Mesendoderm (in vitro differentiated cells): ENCODE measurements at regions not wholly inside any gene's neighbourhood (a gene's known extent, or its start where the extent isn't known, plus 50 kb on each side); places are given as distances from the start of the nearest gene placed in this dataset.

Experiments
- DNase-seq: peaks from one replicate; pipeline ENCODE4 v3.0.0; 2013
- H2AK5ac ChIP-seq: 2 replicates; pipeline ENCODE4 v1.6.1; 2013; ENCODE audit warnings: low read length, inconsistent platforms
- H2BK120ac ChIP-seq: 2 replicates; pipeline ENCODE4 v1.6.1; 2013; ENCODE audit warnings: low read depth, mild to moderate bottlenecking, low read length, moderate library complexity, mixed read lengths
- H2BK15ac ChIP-seq: replicated peaks from 2 replicates; pipeline ENCODE4 v1.6.1; 2013; ENCODE audit warnings: low read depth, mild to moderate bottlenecking, moderate library complexity
- H2BK5ac ChIP-seq: 2 replicates; pipeline ENCODE4 v1.6.1; 2013; ENCODE audit warnings: low read length, inconsistent platforms
- H3K18ac ChIP-seq: 2 replicates; pipeline ENCODE4 v1.6.1; 2013; ENCODE audit warnings: mild to moderate bottlenecking, low read length, mixed read lengths
- H3K23ac ChIP-seq: one replicate; pipeline ENCODE4 v1.6.1; 2013; ENCODE audit warnings: low read length
- H3K27ac ChIP-seq: 2 replicates; pipeline ENCODE4 v1.5.1; 2013; ENCODE audit warnings: low read depth, mild to moderate bottlenecking, inconsistent platforms, low read length, moderate library complexity
- H3K27me3 ChIP-seq: 2 replicates; pipeline ENCODE4 v1.6.1; 2013; ENCODE audit warnings: low read length, control low read depth, mild to moderate bottlenecking, inconsistent platforms; ENCODE audit not compliant: insufficient read depth, poor library complexity
- H3K36me3 ChIP-seq: 2 replicates; pipeline ENCODE4 v1.6.1; 2013; ENCODE audit warnings: low read length, inconsistent platforms; ENCODE audit not compliant: control insufficient read depth, insufficient read depth
- H3K4ac ChIP-seq: one replicate; pipeline ENCODE4 v1.6.1; 2013; ENCODE audit warnings: low read depth, mild to moderate bottlenecking, low read length, moderate library complexity
- H3K4me1 ChIP-seq: 2 replicates; pipeline ENCODE4 v1.6.1; 2013; ENCODE audit warnings: low read depth, low read length, inconsistent platforms; ENCODE audit not compliant: control insufficient read depth
- H3K4me2 ChIP-seq: 2 replicates; pipeline ENCODE4 v1.6.1; 2013; ENCODE audit warnings: low read length
- H3K4me3 ChIP-seq: 2 replicates; pipeline ENCODE4 v1.5.1; 2013; ENCODE audit warnings: mild to moderate bottlenecking, low read length
- H3K56ac ChIP-seq: one replicate; pipeline ENCODE4 v1.6.1; 2013; ENCODE audit warnings: low read length
- H3K79me1 ChIP-seq: 2 replicates; pipeline ENCODE4 v1.6.1; 2013; ENCODE audit warnings: low read length, inconsistent platforms
- H3K79me2 ChIP-seq: 2 replicates; pipeline ENCODE4 v1.6.1; 2013; ENCODE audit warnings: mild to moderate bottlenecking, low read length; ENCODE audit not compliant: control insufficient read depth, insufficient read depth
- H3K9ac ChIP-seq: 2 replicates; pipeline ENCODE4 v1.6.1; 2013; ENCODE audit warnings: low read length, inconsistent platforms
- H4K5ac ChIP-seq: one replicate; pipeline ENCODE4 v1.6.1; 2013; ENCODE audit warnings: low read length
- H4K8ac ChIP-seq: one replicate; pipeline ENCODE4 v1.6.1; 2013; ENCODE audit warnings: low read depth, mild to moderate bottlenecking, control low read depth, low read length, moderate library complexity
- WGBS: extraction: QIAGEN DNeasy Blood & Tissue Kit; methylation state at CpG from one replicate; pipeline ENCODE4 v1.1.7; 2013; ENCODE audit warnings: low lambda C conversion rate, missing lambda C conversion rate; ENCODE audit not compliant: insufficient coverage; ENCODE audit errors: extremely low coverage; 5-methylcytosine and 5-hydroxymethylcytosine counted together

GRCh38 chr3:106631373-106632108 is 745.7 kb upstream of the CCDC54 start:
- no peak overlapping the region for H2BK120ac ChIP-seq
- H3K27me3 ChIP-seq, result no peaks in the 10 kb centered on the region
- no peak overlapping the region for H3K4ac ChIP-seq
- no peak overlapping the region for H2BK5ac ChIP-seq
- H3K79me1 ChIP-seq, result no peaks in the 10 kb centered on the region
- no peak overlapping the region for H3K23ac ChIP-seq
- no peak overlapping the region for H4K8ac ChIP-seq
- H3K4me1 ChIP-seq, result no peaks in the 10 kb centered on the region
- no peak overlapping the region for H3K9ac ChIP-seq
- H2BK15ac ChIP-seq, result no peak overlapping the region
- no peak overlapping the region for H3K27ac ChIP-seq
- WGBS, result no CpG with 5 or more reads among the region's 11 CpGs
- no peak overlapping the region for H3K18ac ChIP-seq
- DNase-seq, result no peak
- H3K4me3 ChIP-seq, result no peak overlapping the region
- no peak overlapping the region for H2AK5ac ChIP-seq
- H3K36me3 ChIP-seq, result no peaks in the 10 kb centered on the region
- H3K79me2 ChIP-seq, result no peaks in the 10 kb centered on the region
- H4K5ac ChIP-seq, result no peak overlapping the region
- no peak overlapping the region for H3K56ac ChIP-seq
- H3K4me2 ChIP-seq, result no peak overlapping the region

DNA sequence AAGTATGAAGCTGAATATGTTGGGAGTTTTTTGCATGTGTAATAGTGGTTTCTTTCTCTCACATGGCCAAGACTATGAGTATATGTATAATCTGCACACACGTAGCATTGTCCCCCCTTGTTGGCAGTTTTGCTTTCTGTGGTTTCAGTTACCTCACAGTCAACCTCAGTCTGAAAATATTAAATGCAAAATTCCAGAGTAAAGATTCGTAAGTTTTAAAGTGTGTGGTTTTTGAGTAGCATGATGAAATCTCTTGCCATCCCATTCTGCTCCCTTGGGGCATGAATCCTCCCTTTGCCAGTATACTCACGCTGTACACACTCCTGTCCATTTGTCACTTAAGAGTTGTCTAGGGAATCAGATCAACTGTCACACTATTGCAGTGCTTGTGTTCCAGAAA is 742.0 kb upstream of the CCDC54 start:
- Histone ChIP-seq H3K27ac (no peak overlapping the region), H4K8ac (no peak overlapping the region), H2BK15ac (no peak overlapping the region), H3K4me1 (no peaks in the 10 kb centered on the region), H3K4me2 (no peak overlapping the region), H2AK5ac (no peak overlapping the region), H3K27me3 (no peaks in the 10 kb centered on the region), H3K9ac (no peak overlapping the region), H3K56ac (no peak overlapping the region), H3K79me2 (no peaks in the 10 kb centered on the region), H3K4me3 (no peak overlapping the region), H3K18ac (no peak overlapping the region), H2BK120ac (no peak overlapping the region), H2BK5ac (no peak overlapping the region), H3K23ac (no peak overlapping the region), H4K5ac (no peak overlapping the region), H3K4ac (no peak overlapping the region), H3K79me1 (no peaks in the 10 kb centered on the region), H3K36me3 (no peaks in the 10 kb centered on the region)
- DNase-seq, result no peak
- WGBS, result no CpG with 5 or more reads among the region's 3 CpGs

DNA sequence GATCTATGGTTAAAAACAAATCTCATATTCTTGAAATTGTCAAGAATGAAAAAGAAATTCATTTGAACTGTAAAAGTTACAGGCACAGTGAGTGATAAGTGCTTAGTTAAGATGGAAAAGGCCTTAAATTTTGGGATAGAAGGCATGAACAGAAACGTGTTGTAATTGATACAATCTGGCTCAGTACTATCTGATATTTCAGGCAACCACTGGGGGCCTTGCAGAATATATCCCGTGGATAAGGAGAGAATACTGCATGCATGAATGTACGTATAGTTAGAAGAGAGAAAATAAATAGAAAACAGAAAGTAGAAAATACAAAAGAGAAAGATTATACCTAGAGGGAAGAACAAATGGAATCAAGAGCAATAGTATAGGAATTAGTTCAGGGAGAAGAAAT is 741.4 kb upstream of the CCDC54 start:
- no peak overlapping the region for H2BK15ac ChIP-seq
- DNase-seq, result no peak
- H3K4me3 ChIP-seq, result no peak overlapping the region
- H3K36me3 ChIP-seq, result no peaks in the 10 kb centered on the region
- no peak overlapping the region for H3K4me2 ChIP-seq
- WGBS, result no CpG with 5 or more reads among the region's 3 CpGs
- H3K56ac ChIP-seq, result no peak overlapping the region
- H3K4me1 ChIP-seq, result no peaks in the 10 kb centered on the region
- no peak overlapping the region for H2BK120ac ChIP-seq
- no peak overlapping the region for H4K8ac ChIP-seq
- H3K27me3 ChIP-seq, result no peaks in the 10 kb centered on the region
- no peak overlapping the region for H4K5ac ChIP-seq
- no peaks in the 10 kb centered on the region for H3K79me2 ChIP-seq
- no peak overlapping the region for H2BK5ac ChIP-seq
- H3K18ac ChIP-seq, result no peak overlapping the region
- H3K79me1 ChIP-seq, result no peaks in the 10 kb centered on the region
- H3K4ac ChIP-seq, result no peak overlapping the region
- H2AK5ac ChIP-seq, result no peak overlapping the region
- H3K23ac ChIP-seq, result no peak overlapping the region
- no peak overlapping the region for H3K9ac ChIP-seq
- H3K27ac ChIP-seq, result no peak overlapping the region

DNA sequence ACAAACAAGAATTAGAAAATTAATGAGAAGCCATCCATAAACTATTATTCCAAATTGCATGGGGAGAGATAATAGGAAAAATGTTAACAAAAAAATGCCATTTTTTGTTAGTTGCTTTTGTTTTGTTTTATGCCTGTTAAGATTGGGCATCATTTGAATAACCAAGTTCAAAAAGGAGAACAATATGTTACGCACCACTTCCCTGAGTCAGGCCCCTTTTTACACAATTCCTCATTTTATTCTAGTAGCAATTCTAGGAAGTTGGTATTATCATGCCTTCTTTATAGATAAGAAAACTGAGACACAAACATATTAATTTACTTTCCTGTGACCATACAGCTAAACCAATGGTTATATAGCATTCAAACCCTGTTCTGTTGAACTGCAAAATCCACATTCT is 736.9 kb upstream of the CCDC54 start:
- Histone ChIP-seq H3K18ac (no peak overlapping the region), H3K23ac (no peak overlapping the region), H2AK5ac (no peak overlapping the region), H3K4me3 (no peak overlapping the region), H2BK15ac (no peak overlapping the region), H4K8ac (no peak overlapping the region), H3K4me2 (no peak overlapping the region), H2BK5ac (no peak overlapping the region), H3K79me1 (no peaks in the 10 kb centered on the region), H2BK120ac (no peak overlapping the region), H3K4me1 (no peaks in the 10 kb centered on the region), H3K27me3 (no peaks in the 10 kb centered on the region), H3K56ac (no peak overlapping the region), H3K79me2 (no peaks in the 10 kb centered on the region), H3K9ac (no peak overlapping the region), H3K4ac (no peak overlapping the region), H3K36me3 (no peaks in the 10 kb centered on the region), H3K27ac (no peak overlapping the region), H4K5ac (no peak overlapping the region)
- DNase-seq, result no peak
- no CpG with 5 or more reads among the region's 1 CpG for WGBS

DNA sequence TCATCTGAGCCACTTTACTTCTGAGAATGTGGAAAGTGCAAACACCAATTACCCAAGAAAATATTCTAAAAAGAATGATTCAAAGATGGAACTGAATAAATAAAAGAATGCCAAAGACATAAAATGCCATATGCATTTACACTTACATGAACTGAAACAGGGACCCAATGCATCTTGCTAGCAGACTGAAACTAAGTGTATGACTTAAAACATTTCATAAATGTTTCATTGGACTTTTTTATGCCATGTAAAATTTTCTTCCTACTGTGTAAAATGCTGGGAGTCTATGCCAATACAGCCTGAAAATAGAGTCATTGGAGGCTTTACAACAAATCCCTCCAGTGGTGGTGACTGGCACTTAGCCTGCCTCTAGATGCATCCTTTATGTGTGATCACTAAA is 735.1 kb upstream of the CCDC54 start:
- H2BK120ac ChIP-seq, result no peak overlapping the region
- no peak overlapping the region for H2BK15ac ChIP-seq
- H3K79me1 ChIP-seq, result no peaks in the 10 kb centered on the region
- no peak overlapping the region for H3K4me2 ChIP-seq
- H3K79me2 ChIP-seq, result no peaks in the 10 kb centered on the region
- H3K27ac ChIP-seq, result no peak overlapping the region
- no peak overlapping the region for H3K9ac ChIP-seq
- no peak overlapping the region for H3K23ac ChIP-seq
- no peak overlapping the region for H2AK5ac ChIP-seq
- no peak overlapping the region for H3K56ac ChIP-seq
- no peak overlapping the region for H3K18ac ChIP-seq
- H3K4me3 ChIP-seq, result no peak overlapping the region
- no peak for DNase-seq
- H3K4ac ChIP-seq, result no peak overlapping the region
- H3K4me1 ChIP-seq, result no peaks in the 10 kb centered on the region
- H2BK5ac ChIP-seq, result no peak overlapping the region
- H4K5ac ChIP-seq, result no peak overlapping the region
- no peak overlapping the region for H4K8ac ChIP-seq
- H3K36me3 ChIP-seq, result no peaks in the 10 kb centered on the region
- no peaks in the 10 kb centered on the region for H3K27me3 ChIP-seq

GRCh38 chr3:106643684-106644161 is 733.5 kb upstream of the CCDC54 start:
- Histone ChIP-seq H3K4me3 (no peak overlapping the region), H3K56ac (no peak overlapping the region), H3K27ac (no peak overlapping the region), H4K8ac (no peak overlapping the region), H2BK15ac (no peak overlapping the region), H3K4me1 (no peaks in the 10 kb centered on the region), H3K4ac (no peak overlapping the region), H2AK5ac (no peak overlapping the region), H2BK120ac (no peak overlapping the region), H3K27me3 (no peaks in the 10 kb centered on the region), H3K79me2 (no peaks in the 10 kb centered on the region), H3K36me3 (no peaks in the 10 kb centered on the region), H2BK5ac (no peak overlapping the region), H3K4me2 (no peak overlapping the region), H4K5ac (no peak overlapping the region), H3K18ac (no peak overlapping the region), H3K23ac (no peak overlapping the region), H3K9ac (no peak overlapping the region), H3K79me1 (no peaks in the 10 kb centered on the region)
- DNase-seq, result no peak
- WGBS, result no CpG with 5 or more reads among the region's 33 CpGs
